Activated CD8-positive, alpha-beta memory T cell treated with anti-CD3 and anti-CD28 coated beads, Interleukin-2, amount 10 ng/mL, durations not matched to agents 7 days and 5 days (primary cell): ENCODE measurements at regions not wholly inside any gene's neighbourhood (a gene's known extent, or its start where the extent isn't known, plus 50 kb on each side); places are given as distances from the start of the nearest gene placed in this dataset.

Source experiments
- ATAC-seq: fragments of 150-1000 bp; cut with Tn5 transposase; one replicate; pipeline ENCODE4 v1.10.0; 2021; ENCODE audit warnings: moderate library complexity
- CTCF ChIA-PET: fragments of 350-600 bp; sonication (Branson Sonifier 250); formaldehyde crosslinking; loops from one replicate; lab custom pipeline; 2021; ENCODE audit warnings: antibody characterized with exemption; lab: Charles Lee
- DNase-seq: peaks from one replicate; pipeline ENCODE4 v3.0.0-alpha.2; 2020
- H3K27ac Mint-ChIP-seq: one replicate; pipeline ENCODE4 v1.8.0; 2021; ENCODE audit warnings: mild to moderate bottlenecking, mixed read lengths
- H3K27me3 Mint-ChIP-seq: one replicate; pipeline ENCODE4 v1.8.0; 2021; ENCODE audit warnings: mixed read lengths
- H3K36me3 Mint-ChIP-seq: one replicate; pipeline ENCODE4 v1.8.0; 2021; ENCODE audit warnings: mild to moderate bottlenecking, mixed read lengths
- H3K4me1 Mint-ChIP-seq: one replicate; pipeline ENCODE4 v1.8.0; 2021; ENCODE audit warnings: mixed read lengths
- H3K4me3 Mint-ChIP-seq: one replicate; pipeline ENCODE4 v1.8.0; 2021; ENCODE audit warnings: mild to moderate bottlenecking, moderate library complexity, mixed read lengths
- H3K9me3 Mint-ChIP-seq: one replicate; pipeline ENCODE4 v1.8.0; 2022; ENCODE audit warnings: low read depth, mixed read lengths

DNA sequence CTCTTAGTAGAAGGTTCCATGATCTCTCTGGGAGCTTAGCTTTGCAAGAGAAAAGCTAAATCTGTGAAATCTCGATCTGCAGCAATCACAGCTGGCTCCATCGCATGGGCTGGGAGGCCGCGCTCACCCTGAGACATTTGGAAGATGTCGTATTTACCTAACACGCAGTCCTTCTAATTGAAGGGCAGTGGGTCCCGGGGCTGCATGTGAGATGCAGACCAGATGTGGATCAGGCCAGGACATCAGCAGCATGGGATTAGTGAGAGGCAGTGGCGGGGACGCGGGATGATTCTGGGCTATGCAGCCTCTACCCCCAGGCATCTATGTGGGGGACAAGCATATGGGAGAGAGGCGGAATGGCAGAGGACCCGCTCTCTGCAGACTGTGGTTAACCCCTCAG is 312.4 kb upstream of the RTL1 start:
- CTCF ChIA-PET, result no interaction called here

DNA sequence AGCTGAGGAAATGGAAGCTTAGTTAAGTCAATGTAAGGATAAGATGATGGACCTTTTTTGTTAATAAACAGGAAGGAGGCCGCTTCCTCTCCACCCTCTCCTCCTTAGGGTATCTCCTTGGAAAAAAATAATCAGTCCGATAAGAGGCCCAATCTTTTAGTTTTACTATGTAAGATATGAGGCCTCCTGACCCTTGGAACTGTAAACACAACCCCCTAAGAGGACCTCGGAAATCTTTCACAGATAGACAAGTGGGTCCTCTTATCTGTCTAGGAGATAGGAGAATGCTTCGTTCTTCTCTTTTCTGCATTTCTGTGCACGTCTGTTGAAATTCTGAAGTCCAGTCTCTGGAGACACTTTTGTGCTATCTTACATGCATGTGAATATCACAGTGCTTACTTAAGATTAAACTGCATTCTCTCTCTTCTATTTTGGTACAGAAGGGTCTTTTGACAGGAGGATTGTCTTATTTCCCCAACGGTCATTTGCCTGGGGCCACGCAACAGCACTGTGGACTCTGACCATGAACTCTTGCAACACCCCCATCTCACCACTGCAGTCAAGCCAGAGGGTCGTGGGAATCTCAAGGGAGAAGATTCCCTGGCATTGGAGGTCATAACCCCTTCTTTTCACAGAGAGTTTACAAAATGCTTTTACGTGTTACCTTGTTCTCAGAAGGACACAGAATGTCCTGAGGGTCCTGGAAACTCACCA is 313.0 kb upstream of the RTL1 start:
- DNase-seq (peak; percentile 16), ATAC-seq (no peak)
- H3K4me3 Mint-ChIP-seq, result no peak overlapping the region
- H3K27ac Mint-ChIP-seq, result no peak overlapping the region
- no peaks in the 10 kb centered on the region for H3K36me3 Mint-ChIP-seq
- H3K27me3 Mint-ChIP-seq, result no peaks in the 10 kb centered on the region
- no peaks in the 10 kb centered on the region for H3K4me1 Mint-ChIP-seq
- H3K9me3 Mint-ChIP-seq, result peaks cover 11% of the 10 kb centered on the region
- CTCF ChIA-PET, result no interaction called here

More for the DNA sequence above, 312.4 kb upstream of the RTL1 start:
- peaks cover 11% of the 10 kb centered on the region for H3K9me3 Mint-ChIP-seq
- no peaks in the 10 kb centered on the region for H3K4me1 Mint-ChIP-seq
- ATAC-seq, result no peak
- H3K4me3 Mint-ChIP-seq, result no peak overlapping the region
- H3K27ac Mint-ChIP-seq, result no peak overlapping the region
- no peaks in the 10 kb centered on the region for H3K36me3 Mint-ChIP-seq
- peak; percentile 32 for DNase-seq
- H3K27me3 Mint-ChIP-seq, result no peaks in the 10 kb centered on the region

GRCh38 chr14:101217080-101217463 is 313.6 kb upstream of the RTL1 start:
- Mint-ChIP-seq H3K4me3 (no peak overlapping the region), H3K9me3 (peaks cover 8% of the 10 kb centered on the region), H3K27me3 (no peaks in the 10 kb centered on the region), H3K4me1 (no peaks in the 10 kb centered on the region), H3K27ac (no peak overlapping the region), H3K36me3 (no peaks in the 10 kb centered on the region)
- peak; percentile 25 for DNase-seq
- no peak for ATAC-seq
- CTCF ChIA-PET, result no interaction called here

DNA sequence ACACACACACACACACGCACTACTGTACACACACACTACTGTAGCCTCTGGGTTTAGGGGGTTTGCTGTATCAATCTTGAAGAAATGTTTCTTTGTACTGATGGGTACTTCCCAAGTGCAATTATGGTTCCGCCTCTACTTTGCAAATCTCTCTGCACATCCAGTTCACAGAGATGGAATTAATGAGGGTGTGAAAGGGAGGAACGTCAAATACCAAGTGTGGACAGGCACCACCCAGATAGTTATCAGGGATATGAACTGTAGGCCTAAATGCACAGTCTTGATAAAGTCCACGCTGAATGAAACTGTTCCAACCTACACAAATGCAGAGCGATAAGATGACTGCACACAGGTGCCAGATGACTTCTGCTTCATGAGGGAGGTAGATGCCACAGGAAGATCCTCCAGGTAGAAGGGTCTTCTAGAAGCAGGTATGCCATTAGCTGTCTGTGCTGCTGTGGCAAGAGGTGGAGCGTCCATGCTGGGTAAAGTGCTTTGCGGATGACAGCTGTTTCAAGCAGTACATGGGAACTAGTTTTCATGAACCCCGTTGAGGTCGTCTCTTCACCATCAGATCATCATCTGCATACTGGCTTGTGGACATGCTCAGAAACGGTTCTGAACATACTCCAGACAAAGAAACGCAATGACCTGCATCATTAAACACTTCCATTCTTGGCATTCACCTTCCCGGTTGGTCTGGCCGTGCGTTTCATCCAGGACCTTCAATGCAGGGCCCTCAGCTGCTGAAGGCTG is 314.3 kb upstream of the RTL1 start:
- Mint-ChIP-seq H3K27ac (no peak overlapping the region), H3K9me3 (peaks cover 6% of the 10 kb centered on the region), H3K4me3 (no peak overlapping the region), H3K4me1 (no peaks in the 10 kb centered on the region), H3K27me3 (peaks cover 2% of the 10 kb centered on the region), H3K36me3 (no peaks in the 10 kb centered on the region)
- no peak for ATAC-seq
- peak; percentile 26 for DNase-seq
- CTCF ChIA-PET, result no interaction called here

- Mint-ChIP-seq H3K27me3 (peaks cover 2% of the 10 kb centered on the region), H3K36me3 (no peaks in the 10 kb centered on the region), H3K4me3 (no peak overlapping the region), H3K9me3 (no peaks in the 10 kb centered on the region), H3K4me1 (no peaks in the 10 kb centered on the region), H3K27ac (no peak overlapping the region)
- DNase-seq (peak; percentile 15), ATAC-seq (no peak)
- CTCF ChIA-PET, result no interaction called here
Observed at GRCh38 chr14:101219896-101220703, 316.6 kb upstream of the RTL1 start.

DNA sequence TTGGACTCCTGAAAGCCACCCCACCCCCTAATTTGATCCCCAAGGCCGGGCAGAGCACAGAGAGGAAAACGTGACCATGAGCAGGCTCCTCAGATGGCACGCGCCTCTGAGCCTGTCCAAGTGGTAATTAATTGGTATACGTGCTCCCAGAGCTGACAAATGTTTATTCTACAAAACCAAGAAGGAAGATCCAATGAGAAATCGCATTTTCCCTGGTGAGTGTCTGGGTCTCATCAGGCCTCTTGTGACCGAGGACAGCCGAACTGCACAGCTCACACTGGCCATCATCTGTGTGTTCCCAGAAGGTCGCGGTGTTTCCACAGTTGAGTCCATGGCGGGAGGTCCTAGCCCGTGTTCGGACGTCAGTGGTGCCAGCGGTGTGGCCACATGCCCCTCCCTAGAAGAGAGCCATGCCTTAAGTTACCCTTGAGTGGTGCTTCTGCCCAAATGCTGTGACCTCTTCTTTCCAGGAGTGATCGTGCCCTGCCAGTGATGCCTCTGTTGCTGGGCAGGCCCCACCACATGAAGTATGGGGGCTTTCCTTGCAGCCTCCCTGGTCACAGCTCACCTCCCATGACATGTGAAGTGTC is 317.5 kb upstream of the RTL1 start:
- Mint-ChIP-seq H3K4me1 (peaks cover 4% of the 10 kb centered on the region), H3K9me3 (no peaks in the 10 kb centered on the region), H3K27ac (no peak overlapping the region), H3K27me3 (peaks cover 2% of the 10 kb centered on the region), H3K4me3 (no peak overlapping the region), H3K36me3 (no peaks in the 10 kb centered on the region)
- ATAC-seq (no peak), DNase-seq (peak; percentile 33)
- CTCF ChIA-PET, result no interaction called here

DNA sequence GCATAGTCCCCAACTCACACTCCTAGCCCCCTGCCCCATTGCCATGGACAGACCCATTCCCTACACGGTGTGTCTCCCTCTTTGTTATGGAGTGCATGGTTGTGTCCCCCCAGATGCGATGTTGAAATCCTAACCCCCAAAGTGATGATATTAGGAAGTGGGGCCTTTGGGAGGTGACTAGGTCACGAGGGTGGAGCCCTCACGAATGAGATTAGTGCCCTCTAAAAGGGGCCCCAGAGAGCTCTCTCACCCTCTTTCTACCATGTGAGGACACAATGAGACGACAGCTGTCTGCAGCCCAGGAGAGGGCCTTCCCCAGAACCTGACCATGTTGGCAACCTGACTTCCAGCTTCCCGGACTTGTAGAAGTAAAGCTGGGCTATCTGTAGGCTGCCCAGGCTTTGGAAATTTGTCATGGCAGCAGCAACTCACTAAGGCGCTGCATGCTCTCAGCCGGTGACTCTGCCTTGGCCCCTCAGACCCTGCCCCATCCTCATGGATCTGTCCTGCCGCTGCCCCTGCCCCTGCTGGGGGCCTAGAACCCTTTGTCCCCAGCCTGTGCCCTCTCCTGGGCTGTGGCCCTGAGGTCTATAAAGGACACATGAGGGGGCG is 318.1 kb upstream of the RTL1 start:
- Mint-ChIP-seq H3K27ac (no peak overlapping the region), H3K36me3 (no peaks in the 10 kb centered on the region), H3K4me3 (no peak overlapping the region), H3K4me1 (peaks cover 4% of the 10 kb centered on the region), H3K9me3 (no peaks in the 10 kb centered on the region), H3K27me3 (peaks cover 2% of the 10 kb centered on the region)
- CTCF ChIA-PET, result no interaction called here
- ATAC-seq, result no peak
- DNase-seq, result peak; percentile 18

GRCh38 chr14:101222362-101223070 is 319.0 kb upstream of the RTL1 start:
- peak; percentile 18 for DNase-seq
- ATAC-seq, result no peak
- H3K9me3 Mint-ChIP-seq, result no peaks in the 10 kb centered on the region
- CTCF ChIA-PET, result no interaction called here
- H3K27me3 Mint-ChIP-seq, result peaks cover 2% of the 10 kb centered on the region
- H3K4me1 Mint-ChIP-seq, result peaks cover 4% of the 10 kb centered on the region
- no peaks in the 10 kb centered on the region for H3K36me3 Mint-ChIP-seq
- no peak overlapping the region for H3K27ac Mint-ChIP-seq
- H3K4me3 Mint-ChIP-seq, result no peak overlapping the region

- H3K27me3 Mint-ChIP-seq, result peaks cover 2% of the 10 kb centered on the region
- no peaks in the 10 kb centered on the region for H3K9me3 Mint-ChIP-seq
- ATAC-seq (no peak), DNase-seq (peak; percentile 5)
- H3K27ac Mint-ChIP-seq, result no peak overlapping the region
- no peak overlapping the region for H3K4me3 Mint-ChIP-seq
- CTCF ChIA-PET, result no interaction called here
- H3K4me1 Mint-ChIP-seq, result peaks cover 4% of the 10 kb centered on the region
- no peaks in the 10 kb centered on the region for H3K36me3 Mint-ChIP-seq
Observed at GRCh38 chr14:101223127-101223526, 319.6 kb upstream of the RTL1 start.

DNA sequence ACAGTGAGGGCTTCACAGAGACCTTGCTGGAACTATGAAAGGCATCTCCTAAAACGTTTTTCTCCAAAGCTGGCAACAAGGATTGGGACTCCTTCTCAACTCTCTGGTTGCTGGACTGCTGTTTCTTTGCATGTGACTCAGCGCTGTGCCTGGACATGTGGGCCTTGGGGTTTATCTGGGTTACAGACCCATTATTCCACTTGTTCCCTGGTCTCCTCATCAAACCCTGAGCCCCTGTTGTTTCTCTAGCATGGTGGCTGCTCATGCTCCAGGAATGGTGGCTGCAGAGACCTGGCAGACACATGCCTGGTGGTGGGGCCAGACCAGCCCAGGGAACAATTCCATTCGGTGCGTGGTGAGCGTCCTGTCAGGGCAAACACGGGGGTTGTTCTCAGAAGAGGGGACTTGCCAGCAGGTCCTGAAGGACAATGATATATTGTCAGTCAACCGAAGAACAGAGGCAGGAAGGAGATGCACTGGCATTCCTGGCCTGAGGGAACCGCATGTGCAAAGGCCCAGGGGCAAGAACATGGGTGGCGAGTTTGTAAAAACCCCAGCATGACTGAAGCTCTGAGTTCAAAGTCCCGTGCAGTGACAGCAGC is 320.1 kb upstream of the RTL1 start:
- H3K9me3 Mint-ChIP-seq, result no peaks in the 10 kb centered on the region
- CTCF ChIA-PET, result no interaction called here
- peak; percentile 31 for DNase-seq

DNA sequence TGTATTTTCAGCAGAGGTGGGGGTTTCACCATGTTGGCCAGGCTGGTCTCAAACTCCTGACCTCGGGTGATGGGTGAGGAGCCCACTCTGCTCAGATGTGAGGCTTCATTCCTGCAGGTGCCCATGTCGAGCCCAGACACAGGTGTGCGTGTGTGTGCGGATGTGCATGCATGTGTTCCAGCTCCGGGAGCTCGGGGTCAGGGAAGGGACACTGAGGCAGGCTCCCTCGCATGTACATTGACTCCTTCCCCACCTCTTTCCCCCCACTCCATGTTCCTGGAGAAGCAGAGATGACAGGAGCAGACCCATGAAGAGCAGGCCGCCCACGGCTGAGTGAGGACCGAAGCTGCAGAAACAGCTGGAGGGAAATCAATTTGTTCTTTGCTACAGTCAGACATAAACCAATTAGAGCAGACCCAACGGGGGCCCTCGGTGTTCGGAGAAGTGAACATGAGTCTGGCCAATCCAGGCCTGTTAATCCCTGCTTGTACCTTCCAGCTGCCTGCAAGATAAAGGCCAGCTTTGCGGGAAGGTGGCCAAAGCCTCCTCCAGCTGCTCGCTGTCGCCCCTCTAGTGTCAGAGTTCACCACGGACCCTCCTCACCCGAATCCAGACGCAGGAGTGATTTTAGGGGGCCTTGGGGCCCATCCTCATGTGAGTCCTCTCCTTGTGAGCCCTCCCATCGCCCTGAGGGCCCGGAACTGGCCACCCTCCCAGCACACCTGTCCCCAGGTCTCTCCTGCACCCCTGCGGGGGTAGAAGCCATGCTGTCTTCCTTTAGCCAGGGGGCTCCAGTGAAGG is 321.0 kb upstream of the RTL1 start:
- DNase-seq, result peak; percentile 29
- no peaks in the 10 kb centered on the region for H3K36me3 Mint-ChIP-seq
- CTCF ChIA-PET, result interaction anchor here (0.8 kb wide), 1 partner anchor 13 kb away, joined by 3 read pairs; no protein-coding TSS in a partner anchor

More for the DNA sequence above, 320.1 kb upstream of the RTL1 start:
- Mint-ChIP-seq H3K36me3 (no peaks in the 10 kb centered on the region), H3K27me3 (peaks cover 2% of the 10 kb centered on the region), H3K4me1 (peaks cover 4% of the 10 kb centered on the region), H3K4me3 (no peak overlapping the region), H3K27ac (no peak overlapping the region)
- ATAC-seq, result no peak

More for the DNA sequence above, 321.0 kb upstream of the RTL1 start:
- Mint-ChIP-seq H3K4me1 (peaks cover 4% of the 10 kb centered on the region), H3K27me3 (peaks cover 2% of the 10 kb centered on the region), H3K4me3 (no peak overlapping the region), H3K27ac (no peak overlapping the region), H3K9me3 (no peaks in the 10 kb centered on the region)
- no peak for ATAC-seq
